Liver (tissue), 8 donors: ENCODE measurements at regions not wholly inside any gene's neighbourhood (a gene's known extent, or its start where the extent isn't known, plus 50 kb on each side); places are given as distances from the start of the nearest gene placed in this dataset.

Experiments
- DNase-seq: peaks from one replicate; pipeline ENCODE4 v3.0.0-alpha.2; 2017; ENCODE audit warnings: low spot score
- H3K27ac ChIP-seq, 2 donors: one replicate each; pipeline ENCODE4 v1.7.0; 2013; ENCODE audit warnings: inconsistent platforms in 2 of 2, low read length in 2 of 2, control low read depth in 1 of 2, low read depth in 1 of 2, mild to moderate bottlenecking in 1 of 2
- H3K27me3 ChIP-seq, 4 donors: one replicate each; pipeline versions ENCODE4 v1.6.1 to v1.7.0; 2013; ENCODE audit warnings: low read length in 3 of 4, inconsistent platforms in 1 of 4, mild to moderate bottlenecking in 1 of 4, moderate library complexity in 1 of 4; ENCODE audit not compliant: control insufficient read depth in 4 of 4, insufficient read depth in 4 of 4
- H3K36me3 ChIP-seq, 4 donors: one replicate each; pipeline versions ENCODE4 v1.6.1 to v1.7.0; 2013; ENCODE audit warnings: low read length in 3 of 4, mild to moderate bottlenecking in 3 of 4, low read depth in 1 of 4, moderate library complexity in 1 of 4; ENCODE audit not compliant: control insufficient read depth in 4 of 4, insufficient read depth in 3 of 4
- H3K4me1 ChIP-seq, 4 donors: one replicate each; pipeline versions ENCODE4 v1.6.1 to v1.7.0; 2013; ENCODE audit warnings: low read length in 3 of 4, mild to moderate bottlenecking in 3 of 4, moderate library complexity in 1 of 4; ENCODE audit not compliant: control insufficient read depth in 4 of 4, insufficient read depth in 4 of 4
- H3K4me3 ChIP-seq, 3 donors: one replicate each; pipeline versions ENCODE4 v1.6.1 to v1.7.0; 2013; ENCODE audit warnings: low read length in 3 of 3, control low read depth in 1 of 3, low read depth in 1 of 3, mild to moderate bottlenecking in 1 of 3
- H3K9ac ChIP-seq, 2 donors: one replicate each; pipeline ENCODE4 v1.7.0; 2013; ENCODE audit warnings: low read length in 2 of 2, mild to moderate bottlenecking in 2 of 2, moderate library complexity in 2 of 2, control low read depth in 1 of 2, low read depth in 1 of 2
- H3K9me3 ChIP-seq, 4 donors: one replicate each; pipeline versions ENCODE4 v1.6.1 to v1.7.0; 2013; ENCODE audit warnings: low read length in 3 of 4; ENCODE audit not compliant: control insufficient read depth in 4 of 4
- EGR1 ChIP-seq, 2 donors: IDR thresholded peaks; 2 replicates each; pipeline ENCODE4 v1.6.1; 2016 to 2018; ENCODE audit warnings: antibody characterized with exemption in 2 of 2, low read depth in 2 of 2
- FOXA1 ChIP-seq: IDR thresholded peaks from 2 replicates; pipeline ENCODE4 v1.6.1; 2016; ENCODE audit warnings: antibody characterized with exemption
- FOXA2 ChIP-seq: IDR thresholded peaks from 2 replicates; pipeline ENCODE4 v1.6.1; 2016; ENCODE audit warnings: antibody characterized with exemption
- GABPA ChIP-seq, 2 donors: IDR thresholded peaks in 1 of 2; conservative IDR thresholded peaks in 1 of 2; 2 replicates each; pipeline ENCODE4 v1.6.1; 2016; ENCODE audit warnings: antibody characterized with exemption in 2 of 2, mild to moderate bottlenecking in 1 of 2, moderate library complexity in 1 of 2
- HNF4A ChIP-seq, 2 donors: conservative IDR thresholded peaks; 2 replicates each; pipeline ENCODE4 v1.6.1; 2016; ENCODE audit warnings: antibody characterized with exemption in 2 of 2, mild to moderate bottlenecking in 2 of 2
- HNF4G ChIP-seq: IDR thresholded peaks from 2 replicates; pipeline ENCODE4 v1.6.1; 2016; ENCODE audit warnings: antibody characterized with exemption
- JUND ChIP-seq, 2 donors: IDR thresholded peaks; 2 replicates each; pipeline ENCODE4 v1.6.1; 2016; ENCODE audit warnings: antibody characterized with exemption in 2 of 2
- RAD21 ChIP-seq, 2 donors: IDR thresholded peaks; 2 replicates each; pipeline ENCODE4 v1.6.1; 2016; ENCODE audit warnings: antibody characterized with exemption in 2 of 2, mild to moderate bottlenecking in 2 of 2
- RXRA ChIP-seq, 2 donors: IDR thresholded peaks; 2 replicates each; pipeline ENCODE4 v1.6.1; 2017 to 2018; ENCODE audit warnings: antibody characterized with exemption in 2 of 2, mild to moderate bottlenecking in 1 of 2
- SP1 ChIP-seq: IDR thresholded peaks from 2 replicates; pipeline ENCODE4 v1.6.1; 2018; ENCODE audit warnings: antibody characterized with exemption, mild to moderate bottlenecking
- TAF1 ChIP-seq: conservative IDR thresholded peaks from 2 replicates; pipeline ENCODE4 v1.6.1; 2016; ENCODE audit warnings: antibody characterized with exemption, mild to moderate bottlenecking
- YY1 ChIP-seq: IDR thresholded peaks from 2 replicates; pipeline ENCODE4 v1.6.1; 2016; ENCODE audit warnings: antibody characterized with exemption, mild to moderate bottlenecking
- WGBS: extraction: QIAGEN DNeasy Blood & Tissue Kit; methylation state at CpG from one replicate; pipeline ENCODE4 v1.1.7; 2013; 5-methylcytosine and 5-hydroxymethylcytosine counted together
- TF ChIP-seq, protein P1 (sequence below): IDR thresholded peaks from 2 replicates; pipeline ENCODE4 v1.6.1; 2016; ENCODE audit warnings: antibody characterized with exemption
- TF ChIP-seq, protein P2 (sequence below): IDR thresholded peaks from 2 replicates; pipeline ENCODE4 v1.6.1; 2016; ENCODE audit warnings: antibody characterized with exemption
- TF ChIP-seq, protein P3 (sequence below): fragments of 150-350 bp; IDR thresholded peaks from 2 replicates; pipeline ENCODE4 v1.5.1; 2017; ENCODE audit warnings: improper control_type of control experiment, low read depth, low read length; ENCODE audit not compliant: missing input control
- TF ChIP-seq, protein P4 (sequence below): IDR thresholded peaks from 2 replicates; pipeline ENCODE4 v1.6.1; 2016; ENCODE audit warnings: antibody characterized with exemption, mild to moderate bottlenecking
- TF ChIP-seq, protein P5 (sequence below): IDR thresholded peaks from 2 replicates; pipeline ENCODE4 v1.6.1; 2016; ENCODE audit warnings: antibody characterized with exemption
- donor health status: healthy.
- donor health status: healthy.
- donor health status: healthy.
- donor health status: healthy.
- donor health status: healthy.

DNA sequence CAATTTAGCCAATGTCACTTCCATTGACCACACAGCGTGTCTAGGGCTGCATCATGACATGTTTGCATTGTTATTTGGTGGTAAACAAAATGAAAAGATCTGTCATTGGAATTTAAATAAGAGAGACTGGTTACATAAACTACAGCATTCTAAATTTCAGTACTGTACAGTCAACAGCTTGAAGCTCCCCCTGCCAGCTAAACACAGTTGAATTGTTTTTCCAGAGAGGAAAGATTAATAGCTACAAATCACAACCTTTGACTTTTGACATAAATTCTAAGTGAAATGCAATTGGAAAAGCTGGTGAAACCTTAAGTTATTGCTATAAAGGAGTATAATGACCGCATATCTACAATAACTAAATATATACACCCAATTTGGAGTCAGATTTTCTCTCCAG, 1600.0 kb upstream of the ACVR2A start (continued):
- TF ChIP-seq, protein P1, sequence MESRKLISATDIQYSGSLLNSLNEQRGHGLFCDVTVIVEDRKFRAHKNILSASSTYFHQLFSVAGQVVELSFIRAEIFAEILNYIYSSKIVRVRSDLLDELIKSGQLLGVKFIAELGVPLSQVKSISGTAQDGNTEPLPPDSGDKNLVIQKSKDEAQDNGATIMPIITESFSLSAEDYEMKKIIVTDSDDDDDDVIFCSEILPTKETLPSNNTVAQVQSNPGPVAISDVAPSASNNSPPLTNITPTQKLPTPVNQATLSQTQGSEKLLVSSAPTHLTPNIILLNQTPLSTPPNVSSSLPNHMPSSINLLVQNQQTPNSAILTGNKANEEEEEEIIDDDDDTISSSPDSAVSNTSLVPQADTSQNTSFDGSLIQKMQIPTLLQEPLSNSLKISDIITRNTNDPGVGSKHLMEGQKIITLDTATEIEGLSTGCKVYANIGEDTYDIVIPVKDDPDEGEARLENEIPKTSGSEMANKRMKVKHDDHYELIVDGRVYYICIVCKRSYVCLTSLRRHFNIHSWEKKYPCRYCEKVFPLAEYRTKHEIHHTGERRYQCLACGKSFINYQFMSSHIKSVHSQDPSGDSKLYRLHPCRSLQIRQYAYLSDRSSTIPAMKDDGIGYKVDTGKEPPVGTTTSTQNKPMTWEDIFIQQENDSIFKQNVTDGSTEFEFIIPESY = no peak
- TF ChIP-seq, protein P2, sequence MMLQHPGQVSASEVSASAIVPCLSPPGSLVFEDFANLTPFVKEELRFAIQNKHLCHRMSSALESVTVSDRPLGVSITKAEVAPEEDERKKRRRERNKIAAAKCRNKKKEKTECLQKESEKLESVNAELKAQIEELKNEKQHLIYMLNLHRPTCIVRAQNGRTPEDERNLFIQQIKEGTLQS = no peak
- TF ChIP-seq EGR1 (IDR thresholded peaks at IDR 0.05; ENCODE audit: low read depth in 2 of 2) (no peak), TAF1 (no peak)

DNA sequence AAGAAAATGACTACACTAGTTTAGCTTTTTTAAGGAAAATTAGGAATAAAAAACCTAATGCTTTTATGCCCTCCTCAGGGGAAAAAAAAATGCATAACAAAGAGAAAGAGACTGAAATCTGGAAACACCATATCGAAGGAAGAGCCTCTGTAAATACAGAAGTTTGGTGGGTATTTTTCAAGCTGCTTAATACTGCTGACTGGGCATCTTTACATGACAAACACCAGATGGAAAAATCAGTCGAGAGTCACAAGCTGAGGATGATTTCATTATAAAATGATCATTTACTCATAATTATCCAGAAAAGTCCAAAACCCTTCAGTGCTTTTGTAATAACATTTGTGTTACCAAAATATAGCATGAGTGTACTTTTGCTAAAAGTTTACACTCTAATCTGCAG, 1600.7 kb upstream of the ACVR2A start:
- no peaks in the 10 kb centered on the region for H3K27me3 ChIP-seq
- no peak for TF ChIP-seq HNF4A (conservative IDR thresholded peaks at IDR 0.05)
- TF ChIP-seq, protein P3, sequence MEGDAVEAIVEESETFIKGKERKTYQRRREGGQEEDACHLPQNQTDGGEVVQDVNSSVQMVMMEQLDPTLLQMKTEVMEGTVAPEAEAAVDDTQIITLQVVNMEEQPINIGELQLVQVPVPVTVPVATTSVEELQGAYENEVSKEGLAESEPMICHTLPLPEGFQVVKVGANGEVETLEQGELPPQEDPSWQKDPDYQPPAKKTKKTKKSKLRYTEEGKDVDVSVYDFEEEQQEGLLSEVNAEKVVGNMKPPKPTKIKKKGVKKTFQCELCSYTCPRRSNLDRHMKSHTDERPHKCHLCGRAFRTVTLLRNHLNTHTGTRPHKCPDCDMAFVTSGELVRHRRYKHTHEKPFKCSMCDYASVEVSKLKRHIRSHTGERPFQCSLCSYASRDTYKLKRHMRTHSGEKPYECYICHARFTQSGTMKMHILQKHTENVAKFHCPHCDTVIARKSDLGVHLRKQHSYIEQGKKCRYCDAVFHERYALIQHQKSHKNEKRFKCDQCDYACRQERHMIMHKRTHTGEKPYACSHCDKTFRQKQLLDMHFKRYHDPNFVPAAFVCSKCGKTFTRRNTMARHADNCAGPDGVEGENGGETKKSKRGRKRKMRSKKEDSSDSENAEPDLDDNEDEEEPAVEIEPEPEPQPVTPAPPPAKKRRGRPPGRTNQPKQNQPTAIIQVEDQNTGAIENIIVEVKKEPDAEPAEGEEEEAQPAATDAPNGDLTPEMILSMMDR = no peak
- no peak for TF ChIP-seq SP1
- no peak for TF ChIP-seq JUND (IDR thresholded peaks at IDR 0.05)
- TF ChIP-seq GABPA (IDR thresholded peaks at IDR 0.05 in 1 of 2, conservative IDR thresholded peaks at IDR 0.05 in 1 of 2) = no peak
- TF ChIP-seq, protein P2 = no peak
- no peak for TF ChIP-seq FOXA1
- TF ChIP-seq RXRA (IDR thresholded peaks at IDR 0.05) = no peak
- no peak for TF ChIP-seq RAD21 (IDR thresholded peaks at IDR 0.05)
- TF ChIP-seq YY1 = no peak
- no peak for TF ChIP-seq HNF4G
- TF ChIP-seq EGR1 (IDR thresholded peaks at IDR 0.05; ENCODE audit: low read depth in 2 of 2) = no peak
- no peak for TF ChIP-seq TAF1
- H3K27ac ChIP-seq = no peak overlapping the region
- DNase-seq = no peak
- H3K36me3 ChIP-seq = no peaks in the 10 kb centered on the region
- no peaks in the 10 kb centered on the region for H3K9me3 ChIP-seq
- no peak overlapping the region for H3K4me3 ChIP-seq
- peaks cover 0 to 21% (median 9%) of the 10 kb centered on the region in 4 donors for H3K4me1 ChIP-seq
- H3K9ac ChIP-seq = no peak overlapping the region
- WGBS = 66% methylated on average over 2 of the region's 2 CpGs

DNA sequence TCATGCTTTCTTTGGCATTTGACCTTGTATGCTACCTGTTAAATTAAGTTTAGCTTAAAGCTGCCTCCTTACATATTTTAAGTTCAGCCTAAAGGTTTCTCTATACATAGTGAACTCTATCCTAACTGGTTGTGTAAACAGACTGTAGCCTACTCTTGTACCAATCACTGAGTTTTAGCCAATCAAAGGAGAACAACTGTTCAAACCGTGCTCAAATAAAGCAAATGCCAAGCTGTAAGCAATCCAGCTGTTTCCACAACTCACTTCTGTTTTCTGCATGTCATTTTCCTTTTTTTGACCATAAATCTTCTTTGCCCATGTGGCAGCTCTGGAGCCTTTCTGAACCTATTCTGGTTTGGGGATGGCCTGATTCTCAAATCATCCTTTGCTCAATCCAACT, 1603.8 kb upstream of the ACVR2A start:
- Histone ChIP-seq H3K27me3 (no peaks in the 10 kb centered on the region), H3K36me3 (no peaks in the 10 kb centered on the region), H3K4me1 (peaks cover 2 to 23% (median 11%) of the 10 kb centered on the region in 4 donors), H3K27ac (no peak overlapping the region), H3K9ac (no peak overlapping the region), H3K4me3 (no peak overlapping the region), H3K9me3 (no peaks in the 10 kb centered on the region)
- no peak for DNase-seq
- 17% methylated on average over 1 of the region's 1 CpG for WGBS
- TF ChIP-seq, protein P4, sequence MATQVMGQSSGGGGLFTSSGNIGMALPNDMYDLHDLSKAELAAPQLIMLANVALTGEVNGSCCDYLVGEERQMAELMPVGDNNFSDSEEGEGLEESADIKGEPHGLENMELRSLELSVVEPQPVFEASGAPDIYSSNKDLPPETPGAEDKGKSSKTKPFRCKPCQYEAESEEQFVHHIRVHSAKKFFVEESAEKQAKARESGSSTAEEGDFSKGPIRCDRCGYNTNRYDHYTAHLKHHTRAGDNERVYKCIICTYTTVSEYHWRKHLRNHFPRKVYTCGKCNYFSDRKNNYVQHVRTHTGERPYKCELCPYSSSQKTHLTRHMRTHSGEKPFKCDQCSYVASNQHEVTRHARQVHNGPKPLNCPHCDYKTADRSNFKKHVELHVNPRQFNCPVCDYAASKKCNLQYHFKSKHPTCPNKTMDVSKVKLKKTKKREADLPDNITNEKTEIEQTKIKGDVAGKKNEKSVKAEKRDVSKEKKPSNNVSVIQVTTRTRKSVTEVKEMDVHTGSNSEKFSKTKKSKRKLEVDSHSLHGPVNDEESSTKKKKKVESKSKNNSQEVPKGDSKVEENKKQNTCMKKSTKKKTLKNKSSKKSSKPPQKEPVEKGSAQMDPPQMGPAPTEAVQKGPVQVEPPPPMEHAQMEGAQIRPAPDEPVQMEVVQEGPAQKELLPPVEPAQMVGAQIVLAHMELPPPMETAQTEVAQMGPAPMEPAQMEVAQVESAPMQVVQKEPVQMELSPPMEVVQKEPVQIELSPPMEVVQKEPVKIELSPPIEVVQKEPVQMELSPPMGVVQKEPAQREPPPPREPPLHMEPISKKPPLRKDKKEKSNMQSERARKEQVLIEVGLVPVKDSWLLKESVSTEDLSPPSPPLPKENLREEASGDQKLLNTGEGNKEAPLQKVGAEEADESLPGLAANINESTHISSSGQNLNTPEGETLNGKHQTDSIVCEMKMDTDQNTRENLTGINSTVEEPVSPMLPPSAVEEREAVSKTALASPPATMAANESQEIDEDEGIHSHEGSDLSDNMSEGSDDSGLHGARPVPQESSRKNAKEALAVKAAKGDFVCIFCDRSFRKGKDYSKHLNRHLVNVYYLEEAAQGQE = no peak
- TF ChIP-seq SP1 = no peak
- TF ChIP-seq, protein P1 = no peak
- TF ChIP-seq HNF4G = no peak
- TF ChIP-seq, protein P5, sequence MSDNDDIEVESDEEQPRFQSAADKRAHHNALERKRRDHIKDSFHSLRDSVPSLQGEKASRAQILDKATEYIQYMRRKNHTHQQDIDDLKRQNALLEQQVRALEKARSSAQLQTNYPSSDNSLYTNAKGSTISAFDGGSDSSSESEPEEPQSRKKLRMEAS = no peak
- no peak for TF ChIP-seq FOXA2
- TF ChIP-seq GABPA (IDR thresholded peaks at IDR 0.05 in 1 of 2, conservative IDR thresholded peaks at IDR 0.05 in 1 of 2) = no peak
- TF ChIP-seq RAD21 (IDR thresholded peaks at IDR 0.05) = no peak
- no peak for TF ChIP-seq TAF1
- TF ChIP-seq, protein P3 = no peak
- TF ChIP-seq YY1 = no peak
- TF ChIP-seq HNF4A (conservative IDR thresholded peaks at IDR 0.05) = no peak
